ENCODE measurements at regions not wholly inside any gene's neighbourhood (a gene's known extent, or its start where the extent isn't known, plus 50 kb on each side); places are given as distances from the start of the nearest gene placed in this dataset.
"Not testable (repeated sequence)": the region's sequence is repeated elsewhere in the genome, so short reads cannot be mapped to it uniquely, and the experiment has no call there.

DNA sequence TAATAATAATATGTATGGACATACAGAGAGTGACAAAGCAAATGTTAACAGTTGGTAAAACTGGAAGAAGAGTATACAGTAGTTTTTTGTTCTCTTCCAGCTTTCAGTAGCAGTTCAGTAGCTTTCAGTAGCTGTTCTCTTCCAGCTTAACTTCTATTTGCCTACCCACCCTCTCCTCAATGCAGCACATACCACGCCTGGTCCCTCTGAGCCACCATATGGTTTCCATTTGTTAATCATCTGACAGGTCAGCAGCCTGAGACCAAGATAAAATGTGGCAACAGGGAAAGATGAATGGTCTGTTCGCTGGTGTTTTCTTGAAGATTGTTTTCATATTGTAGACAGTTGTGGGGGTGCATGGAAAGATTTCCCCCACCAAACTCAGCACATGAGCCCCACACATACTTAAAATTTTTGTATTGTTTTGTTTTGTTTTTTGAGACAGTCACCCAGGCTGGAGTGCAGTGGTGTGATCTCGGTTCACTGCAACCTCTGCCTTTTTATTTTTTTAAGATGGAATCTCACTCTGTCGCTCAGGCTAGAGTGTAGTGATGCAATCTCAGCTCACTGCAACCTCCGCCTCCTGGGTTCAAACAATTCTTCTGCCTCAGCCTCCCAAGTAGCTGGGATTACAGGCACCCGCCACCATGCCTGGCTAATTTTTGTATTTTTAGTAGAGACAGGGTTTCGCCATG is 56.8 kb downstream of the ATP6V0E2 start:
- not testable (repeated sequence) for DNase-seq

DNA sequence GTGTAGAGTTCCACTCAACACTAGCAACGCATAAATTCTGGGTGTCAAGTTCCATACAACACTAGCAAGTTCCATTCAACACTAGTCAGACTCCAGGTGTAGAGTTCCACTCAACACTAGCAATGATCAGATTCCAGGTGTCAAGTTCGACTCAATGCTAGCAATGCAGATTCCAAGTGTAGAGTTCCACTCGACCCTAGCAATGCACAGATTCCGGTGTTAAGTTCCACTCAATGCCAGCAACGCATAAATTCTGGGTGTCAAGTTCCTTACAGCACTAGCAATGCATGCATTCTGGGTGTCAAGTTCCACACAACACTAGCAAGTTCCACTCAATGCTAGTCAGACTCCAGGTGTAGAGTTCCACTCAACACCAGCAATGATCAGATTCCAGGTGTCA is 60.0 kb downstream of the ATP6V0E2 start:
- DNase-seq, result not testable (repeated sequence)

DNA sequence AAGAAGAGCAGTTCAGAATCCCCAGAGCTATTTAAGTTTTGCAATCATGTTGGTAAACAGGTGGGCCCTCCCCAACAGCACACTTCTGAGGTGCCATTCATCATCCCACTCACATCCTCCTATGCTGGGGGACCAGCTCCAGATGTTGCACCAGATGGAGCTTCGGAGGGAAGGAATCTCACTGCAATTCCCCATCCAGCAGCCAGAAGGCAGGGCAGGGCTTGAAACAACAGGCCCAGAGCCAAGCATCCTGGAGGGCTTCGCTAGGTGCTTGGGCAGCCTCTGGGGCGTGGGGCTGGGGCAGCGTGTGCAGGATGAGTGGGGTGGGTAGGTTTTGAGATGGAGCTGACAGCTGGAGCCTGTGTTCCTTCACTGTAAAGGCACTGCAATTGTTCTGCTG is 73.6 kb downstream of the ATP6V0E2 start:
- not testable (repeated sequence) for DNase-seq

DNA sequence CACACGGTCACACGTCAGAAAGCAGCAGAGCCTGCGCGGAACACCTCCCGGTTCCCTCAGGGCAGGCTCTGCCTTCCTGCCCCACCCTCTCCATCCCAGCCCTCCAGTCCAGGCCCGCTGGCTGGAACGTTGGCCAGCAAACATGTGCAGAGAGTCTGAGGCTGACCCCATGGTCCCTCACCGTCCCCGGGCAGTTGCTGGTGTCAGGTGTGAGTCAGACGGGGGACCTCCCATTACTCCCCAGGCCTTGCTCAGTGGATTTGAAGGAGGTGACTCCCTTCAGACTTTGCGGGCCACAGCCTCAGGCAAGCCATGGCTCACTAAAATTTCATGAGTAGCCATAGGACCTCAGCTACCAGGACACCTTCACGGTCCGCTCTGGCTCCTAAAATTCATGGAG is 74.7 kb downstream of the ATP6V0E2 start:
- DNase-seq, result not testable (repeated sequence)

DNA sequence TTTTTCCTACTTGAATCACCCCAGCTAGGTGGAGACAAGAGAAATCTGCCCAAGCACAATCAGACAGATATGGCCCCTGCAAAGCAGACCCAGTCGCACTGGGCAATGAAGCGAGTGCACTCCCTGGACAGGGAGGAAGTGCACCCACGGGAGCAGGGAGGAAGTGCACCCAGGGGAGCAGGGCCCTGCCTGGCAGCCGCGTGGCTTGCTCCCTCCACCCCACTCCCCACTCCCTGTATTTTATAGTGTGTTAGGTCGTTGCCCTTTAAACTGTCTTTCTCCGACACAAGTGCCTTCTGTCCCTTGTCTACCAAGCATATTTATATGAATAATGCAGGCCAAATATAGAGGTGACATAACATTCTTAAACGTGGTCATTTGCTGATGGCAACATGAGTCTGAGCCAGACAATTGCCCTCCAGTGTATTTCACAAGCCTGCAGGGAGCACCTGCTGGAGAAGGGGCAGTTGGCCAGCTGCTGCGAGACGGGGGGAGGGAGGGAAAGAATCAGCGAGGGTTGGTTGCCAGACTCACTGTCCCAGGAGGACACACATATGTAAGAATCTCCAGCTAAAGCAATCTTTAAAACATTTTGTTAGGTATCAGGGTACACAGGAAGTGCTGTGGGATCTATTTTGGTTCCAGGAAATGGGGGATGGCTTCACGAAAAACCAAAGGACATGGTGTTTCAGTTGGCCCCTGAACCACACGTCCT is 76.3 kb downstream of the ATP6V0E2 start:
- not testable (repeated sequence) for DNase-seq

DNA sequence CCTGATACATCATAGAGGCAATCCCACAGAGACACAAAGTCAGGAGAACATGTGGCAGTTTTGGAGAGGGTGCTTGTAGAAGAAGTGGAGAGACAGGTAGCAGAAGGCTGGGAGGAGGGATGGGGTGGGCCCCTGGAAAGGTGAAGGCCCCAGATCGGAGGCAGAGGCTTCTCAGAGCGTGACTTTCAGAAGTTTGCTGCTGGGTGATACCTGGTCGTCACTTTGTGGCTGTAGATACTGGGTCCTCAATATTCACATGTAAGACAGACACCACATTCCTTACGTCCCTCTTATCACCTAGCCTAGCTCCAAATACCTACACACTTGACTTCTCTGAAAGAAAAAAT is 76.8 kb downstream of the ATP6V0E2 start:
- DNase-seq, result not testable (repeated sequence)

DNA sequence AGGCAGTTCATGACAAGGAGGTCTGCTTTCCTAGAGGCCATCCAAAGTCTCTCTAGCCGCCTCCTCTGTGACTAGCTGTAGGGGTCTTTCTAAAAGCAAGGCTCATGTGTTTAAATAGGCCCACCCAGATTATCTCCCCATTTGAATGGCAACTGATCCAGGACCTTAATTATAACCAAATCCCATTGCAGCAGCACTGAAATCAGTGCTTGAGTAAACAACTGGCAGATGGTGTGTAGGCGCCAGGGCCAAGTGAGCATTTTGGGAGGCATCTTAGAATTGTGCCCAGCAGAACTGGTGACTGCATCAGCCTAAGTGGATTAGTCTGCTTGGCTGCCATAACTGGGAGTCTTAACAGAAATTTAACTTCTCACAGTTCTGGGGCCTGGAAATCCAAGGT is 77.8 kb downstream of the ATP6V0E2 start:
- DNase-seq, result not testable (repeated sequence)

DNA sequence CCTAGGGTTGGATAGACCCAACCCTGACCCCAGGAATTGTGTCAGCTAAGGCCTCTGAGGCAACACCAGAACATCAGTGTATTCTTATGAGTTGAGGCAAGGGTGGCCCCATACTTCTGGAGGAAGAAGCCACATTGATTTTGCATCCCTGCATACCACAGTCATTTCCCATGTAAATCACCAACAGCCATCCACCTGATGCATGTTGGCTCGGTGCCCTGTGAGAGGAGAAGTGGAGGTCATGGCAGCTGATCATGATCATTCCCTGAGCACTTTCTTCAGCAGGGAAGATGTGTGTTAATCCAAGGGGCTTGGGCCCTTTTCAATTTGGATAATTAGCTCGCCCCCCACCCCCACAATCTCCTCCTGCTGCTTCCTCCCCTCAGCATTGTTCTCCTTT is 85.1 kb downstream of the ATP6V0E2 start:
- DNase-seq, result not testable (repeated sequence)

DNA sequence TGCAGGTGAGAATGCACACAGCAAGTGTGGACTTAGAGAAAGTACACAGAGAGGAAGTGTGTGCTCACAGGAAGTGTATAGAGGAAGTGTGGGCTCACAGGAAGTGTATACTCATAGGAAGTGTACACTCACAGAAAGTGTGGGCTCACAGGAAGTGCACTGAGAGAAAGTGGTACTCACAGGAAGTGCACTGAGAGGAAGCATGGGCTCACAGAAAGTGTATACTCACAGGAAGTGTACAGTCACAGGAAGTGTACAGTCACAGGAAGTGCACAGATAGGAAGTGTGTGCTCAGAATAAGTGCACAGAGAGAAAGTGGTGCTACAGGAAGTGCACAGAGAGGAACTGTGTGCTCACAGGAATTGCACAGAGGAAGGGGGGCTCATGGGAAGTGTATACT is 87.1 kb downstream of the ATP6V0E2 start:
- DNase-seq, result not testable (repeated sequence)

DNA sequence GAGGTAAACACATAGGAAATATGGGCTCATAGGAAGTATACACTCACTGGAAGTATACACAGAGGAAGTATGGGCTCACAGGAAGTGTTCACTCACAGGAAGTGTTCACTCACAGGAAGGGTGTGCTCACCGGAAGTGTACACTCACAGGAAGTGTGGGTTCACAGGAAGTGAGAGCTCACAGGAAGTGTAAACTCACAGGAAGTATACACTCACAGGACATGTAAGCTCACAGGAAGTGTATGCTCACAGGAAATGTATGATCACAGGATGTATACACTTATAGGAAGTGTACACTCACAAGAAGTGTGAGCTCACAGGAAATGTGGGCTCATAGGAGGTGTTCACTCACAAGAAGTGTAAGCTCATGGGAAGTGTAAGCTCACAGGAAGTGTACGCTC is 88.1 kb downstream of the ATP6V0E2 start:
- DNase-seq, result not testable (repeated sequence)

DNA sequence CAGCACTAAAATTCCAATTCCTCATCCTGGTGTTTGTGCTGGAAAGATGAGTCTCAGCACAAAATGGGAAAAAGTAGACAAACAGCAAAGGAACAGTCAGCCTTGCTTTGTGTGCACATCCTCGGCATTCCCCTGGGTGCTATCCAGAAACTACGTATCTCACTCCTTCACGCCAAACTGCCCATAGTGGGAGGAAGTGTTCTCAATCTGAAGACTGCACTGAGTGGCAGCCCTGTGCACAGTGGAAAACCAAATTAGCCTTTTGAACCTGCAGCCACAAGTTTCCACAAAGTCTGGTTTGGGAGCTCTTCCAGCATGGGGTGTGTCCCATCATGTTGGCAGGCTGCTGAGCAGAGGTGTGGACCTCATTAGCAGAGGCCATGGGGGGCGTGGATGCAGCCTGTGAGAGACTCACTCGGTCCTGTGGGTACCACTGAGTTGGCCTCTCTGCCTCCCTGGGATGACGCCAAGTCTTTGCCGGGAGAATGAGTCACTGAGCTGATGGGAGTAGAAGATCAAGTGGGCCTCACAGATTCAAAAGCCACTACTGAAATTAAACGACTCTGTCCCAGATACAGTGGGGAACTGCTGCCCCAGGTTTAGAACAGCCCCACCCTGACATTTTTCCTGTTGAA is 89.0 kb downstream of the ATP6V0E2 start:
- not testable (repeated sequence) for DNase-seq

DNA sequence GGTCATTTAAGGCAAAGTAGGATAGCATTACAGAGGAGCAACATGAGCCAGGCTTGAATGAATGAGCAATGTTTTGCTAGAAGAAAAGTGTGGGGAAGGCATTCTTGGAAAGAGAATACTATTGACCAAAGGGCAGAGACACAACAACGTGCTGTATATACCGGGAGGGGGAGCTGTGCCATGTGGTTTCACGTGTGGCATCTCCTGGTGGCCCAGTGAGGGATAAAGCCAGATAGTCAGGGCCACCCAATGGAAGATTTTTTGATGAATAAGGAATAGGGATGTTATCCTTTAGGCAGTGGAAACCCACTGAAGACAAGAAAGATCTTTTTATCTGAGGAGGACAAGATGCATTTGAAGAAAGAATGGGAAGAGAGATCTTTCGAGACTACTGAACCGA is 90.2 kb downstream of the ATP6V0E2 start:
- DNase-seq, result not testable (repeated sequence)

DNA sequence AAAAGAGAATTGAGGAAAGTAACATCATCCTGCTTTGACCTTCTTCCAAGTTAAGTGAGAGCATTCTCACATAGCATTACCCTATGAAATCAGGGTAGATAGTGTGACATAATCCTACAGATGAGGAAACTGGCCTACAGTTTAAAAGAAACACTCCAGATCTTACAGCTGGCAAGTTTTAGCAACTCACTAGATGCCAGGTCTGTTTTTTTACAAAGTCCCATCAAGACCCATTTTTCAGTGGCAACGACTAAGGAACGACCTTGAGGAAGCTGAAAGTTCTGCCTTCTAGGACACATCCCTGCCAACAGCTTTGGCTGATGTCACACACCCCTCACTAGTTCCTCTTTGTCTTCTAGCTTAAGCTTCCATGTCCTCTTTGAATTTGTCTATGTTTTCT is 92.7 kb downstream of the ATP6V0E2 start:
- DNase-seq, result not testable (repeated sequence)

DNA sequence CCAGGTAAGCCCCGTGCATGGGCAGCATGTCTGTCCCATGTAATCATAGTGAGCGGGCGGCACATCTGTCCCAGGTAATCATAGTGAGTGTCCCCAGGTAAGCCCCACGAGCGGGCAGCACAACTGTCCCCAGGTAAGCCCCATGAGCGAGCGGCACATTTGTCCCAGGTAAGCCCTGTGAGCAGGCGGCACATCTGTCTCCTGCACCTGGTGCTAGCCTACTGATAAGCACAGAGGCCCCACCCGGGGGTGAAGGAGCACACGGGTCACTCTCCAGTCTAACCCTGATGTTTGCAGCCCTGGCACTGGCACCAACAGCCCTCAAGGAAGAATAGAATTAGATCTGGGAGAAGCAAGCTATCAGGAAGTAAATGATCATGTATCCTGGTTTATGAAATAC is 99.2 kb downstream of the ATP6V0E2 start:
- not testable (repeated sequence) for DNase-seq

DNA sequence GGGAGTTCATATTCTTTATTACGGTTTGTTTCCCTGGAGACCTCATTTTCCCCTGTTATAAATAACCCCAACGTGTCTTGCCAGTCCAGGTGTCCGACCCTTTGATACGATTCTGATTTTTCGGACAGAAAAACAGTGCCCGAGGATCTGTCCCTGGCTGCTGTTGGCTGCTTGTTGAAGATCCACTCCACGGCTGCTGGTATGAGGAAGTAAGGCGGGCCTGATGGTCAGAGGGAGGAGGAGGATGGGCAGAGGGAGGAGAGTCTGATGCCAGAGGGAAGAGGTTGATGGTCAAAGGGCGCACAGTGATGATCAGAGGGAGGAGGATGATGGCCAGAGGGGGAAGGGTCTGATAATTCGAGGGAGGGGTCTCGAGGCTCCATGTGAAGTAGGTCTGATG is 99.9 kb downstream of the ATP6V0E2 start:
- not testable (repeated sequence) for DNase-seq

DNA sequence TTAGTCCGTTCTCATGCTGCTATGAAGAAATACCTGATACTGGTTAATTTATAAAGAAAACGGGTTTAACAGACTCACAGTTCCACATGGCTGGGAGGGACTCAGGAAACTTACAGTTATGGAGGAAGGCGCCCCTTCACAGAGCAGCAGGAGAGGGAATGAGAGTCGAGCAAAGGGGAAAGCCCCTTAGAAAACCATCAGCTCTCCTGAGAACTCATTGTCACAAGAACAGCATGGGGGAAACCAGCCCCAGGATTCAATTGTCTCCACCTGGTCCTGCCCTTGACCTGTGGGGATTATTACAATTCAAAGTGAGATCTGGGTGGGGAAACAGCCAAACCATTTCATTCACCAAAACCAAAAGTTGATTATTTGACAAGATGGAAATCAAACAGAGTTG is 101.8 kb downstream of the ATP6V0E2 start:
- DNase-seq, result not testable (repeated sequence)

DNA sequence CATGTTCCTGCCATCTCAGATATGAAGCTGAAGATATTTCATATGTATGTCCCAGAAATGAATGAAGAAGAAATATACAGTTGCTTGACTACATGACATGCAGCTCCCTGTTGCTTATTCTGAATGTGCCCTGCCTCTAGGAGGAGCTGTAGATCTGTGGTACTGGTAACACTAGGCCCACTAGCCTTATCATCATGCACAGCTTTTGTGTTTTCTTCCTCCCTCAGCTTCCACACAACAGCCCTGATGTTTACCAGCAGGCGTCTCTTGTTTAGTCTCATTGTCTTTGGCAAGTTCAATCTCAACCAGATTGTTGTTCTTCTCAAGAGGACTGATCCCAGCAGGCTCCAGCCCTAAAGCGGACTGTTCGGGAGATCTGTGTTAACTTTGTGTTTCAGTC is 104.8 kb downstream of the ATP6V0E2 start:
- not testable (repeated sequence) for DNase-seq

DNA sequence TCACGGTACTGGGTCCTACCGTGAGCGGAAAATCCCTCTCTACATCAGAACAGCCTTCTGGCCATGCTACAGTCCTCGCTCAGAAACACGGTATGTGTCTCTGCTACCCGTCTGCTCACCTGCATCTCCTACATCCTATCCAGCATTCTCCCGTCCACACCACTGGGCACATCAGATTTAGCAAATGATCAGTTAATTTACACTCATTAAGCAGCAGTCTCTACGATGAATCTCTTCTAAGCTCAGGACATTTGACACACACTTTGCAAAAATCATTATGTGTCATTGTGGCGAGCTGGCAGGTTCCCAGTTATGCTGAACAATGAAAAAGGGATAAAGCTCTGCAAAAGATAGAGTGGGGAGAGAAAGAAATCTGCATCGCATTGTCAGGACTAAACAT is 105.2 kb downstream of the ATP6V0E2 start:
- not testable (repeated sequence) for DNase-seq

DNA sequence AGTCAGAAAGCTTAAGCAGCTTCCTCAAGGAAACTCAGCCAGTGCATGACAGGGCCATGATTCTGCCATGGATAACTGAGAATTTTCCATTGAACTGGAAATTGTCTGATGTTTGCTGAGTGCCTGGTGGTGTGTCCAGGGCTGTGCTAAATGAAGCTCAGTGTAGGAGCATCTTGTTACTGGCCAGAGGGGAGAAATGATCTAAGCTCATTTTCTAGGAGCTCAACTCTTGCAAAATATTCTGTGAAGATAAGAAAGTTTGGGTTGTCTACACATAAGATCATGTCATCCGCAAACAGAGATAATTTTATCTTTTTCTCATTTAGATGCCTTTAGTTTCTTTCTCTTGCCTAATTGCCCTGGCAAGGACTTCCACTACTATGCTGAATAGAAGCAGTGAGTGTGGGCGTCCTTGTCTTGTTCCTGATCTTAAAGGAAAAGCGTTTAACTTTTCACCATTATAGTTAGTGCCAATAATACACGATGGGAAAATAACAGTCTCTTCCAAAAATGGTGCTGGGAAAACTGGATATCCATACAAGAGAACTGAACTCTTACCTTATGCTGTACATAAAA is 108.9 kb downstream of the ATP6V0E2 start:
- DNase-seq, result not testable (repeated sequence)

DNA sequence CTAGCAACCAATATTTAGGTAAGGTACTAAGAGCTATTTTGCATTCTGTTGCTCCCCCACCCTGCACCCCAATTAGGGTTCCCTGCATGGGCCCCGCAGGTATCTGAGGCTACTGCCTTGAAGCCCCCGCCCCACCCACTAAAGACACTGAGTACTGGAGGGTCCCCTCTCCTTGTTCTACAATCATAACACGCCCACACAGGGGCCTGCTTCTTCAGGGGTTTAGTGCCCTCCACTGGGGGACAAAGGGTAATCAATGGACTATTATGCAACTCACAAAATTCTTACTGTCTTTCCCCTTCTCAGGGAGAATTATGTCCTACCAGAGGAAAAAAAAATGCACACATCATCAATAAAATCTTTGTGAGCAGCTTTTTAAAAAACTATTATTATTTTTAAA is 113.1 kb downstream of the ATP6V0E2 start:
- not testable (repeated sequence) for DNase-seq

DNA sequence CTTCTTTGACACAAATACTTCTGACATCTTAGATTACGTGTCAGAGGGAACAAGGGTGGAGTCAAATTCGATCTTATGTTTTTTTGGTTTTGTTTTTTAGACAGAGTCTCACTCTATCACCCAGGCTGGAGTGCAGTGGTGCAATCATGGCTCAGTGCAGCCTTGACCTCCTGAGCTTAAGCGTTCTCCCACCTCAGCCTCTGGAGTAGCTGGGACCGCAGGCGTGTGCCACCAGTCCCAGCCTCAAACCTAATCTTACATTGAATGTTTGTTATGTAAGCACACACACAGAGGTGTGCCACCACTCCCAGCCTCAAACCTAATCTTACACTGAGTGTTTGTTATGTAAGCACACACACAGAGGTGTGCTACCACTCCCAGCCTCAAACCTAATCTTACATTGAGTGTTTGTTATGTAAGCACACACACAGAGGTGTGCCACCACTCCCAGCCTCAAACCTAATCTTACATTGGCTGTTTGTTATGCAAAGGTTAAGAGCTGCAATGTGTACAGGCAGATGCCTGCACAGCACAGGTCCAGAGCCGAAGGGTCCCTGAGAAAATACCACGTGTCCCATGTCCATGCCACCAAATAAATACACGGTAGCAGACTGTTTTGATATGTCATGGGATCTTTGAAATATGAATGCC is 118.0 kb downstream of the ATP6V0E2 start:
- not testable (repeated sequence) for DNase-seq

DNA sequence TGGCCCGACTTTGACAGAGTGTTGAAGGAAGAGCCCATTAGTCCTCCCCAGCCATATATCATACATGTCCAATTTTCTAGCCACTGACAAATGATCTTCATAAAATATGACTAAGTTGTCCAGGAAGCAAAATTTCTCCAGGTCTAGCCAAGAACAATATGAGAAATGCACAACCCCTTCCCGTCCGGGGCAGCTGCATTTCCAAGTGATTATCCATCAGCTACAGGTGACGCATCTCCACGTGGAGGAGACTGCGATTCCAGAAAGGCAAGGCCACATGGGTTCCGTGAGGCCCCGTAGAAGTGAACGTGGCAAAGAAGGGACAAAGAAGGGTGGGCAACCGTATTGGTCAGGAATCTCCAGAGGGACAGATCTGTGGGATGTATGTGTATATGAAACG is 118.6 kb downstream of the ATP6V0E2 start:
- DNase-seq, result not testable (repeated sequence)

Data from NCI-H146 (cell line).